Upper lobe of left lung (tissue), 6 donors: ENCODE measurements at regions not wholly inside any gene's neighbourhood (a gene's known extent, or its start where the extent isn't known, plus 50 kb on each side); places are given as distances from the start of the nearest gene placed in this dataset.

Experiments used
- ATAC-seq, 2 donors: fragments of 200-7000 bp; cut with Tn5 transposase; one replicate each; pipeline ENCODE4 v1.9.1; 2022; ENCODE audit warnings: mild to moderate bottlenecking in 2 of 2, moderate library complexity in 2 of 2; ENCODE audit not compliant: low FRiP score in 2 of 2
- DNase-seq, 2 donors: peaks; one replicate each; pipeline ENCODE4 v3.0.0-alpha.2; 2019 to 2020
- H3K27ac ChIP-seq, 4 donors: fragments of 200-600 bp; sonication (generic); one replicate each; pipeline ENCODE4 v1.5.1; 2016 to 2019
- H3K27me3 ChIP-seq, 4 donors: fragments of 200-600 bp; sonication (generic); one replicate each; pipeline ENCODE4 v1.5.1; 2017 to 2019
- H3K36me3 ChIP-seq, 4 donors: fragments of 200-600 bp; sonication (generic); one replicate each; pipeline ENCODE4 v1.5.1; 2016 to 2019
- H3K4me1 ChIP-seq, 4 donors: fragments of 200-600 bp; sonication (generic); one replicate each; pipeline ENCODE4 v1.5.1; 2018 to 2019
- H3K4me3 ChIP-seq, 4 donors: fragments of 200-600 bp; sonication (generic); one replicate each; pipeline ENCODE4 v1.5.1; 2017 to 2019; ENCODE audit warnings: mild to moderate bottlenecking in 2 of 4, moderate library complexity in 1 of 4
- H3K9me3 ChIP-seq, 4 donors: fragments of 200-600 bp; sonication (generic); one replicate each; pipeline ENCODE4 v1.5.1; 2018 to 2019
- CTCF ChIP-seq, 6 experiments: fragments of 450-650 bp in 4 of 6; fragments of 200-600 bp in 2 of 6; sonication (generic) in 2 of 6; IDR thresholded peaks; one replicate each; pipeline ENCODE4 v1.5.1; 2016 to 2019; ENCODE audit warnings: antibody characterized with exemption in 6 of 6
- EP300 ChIP-seq, 4 donors: sonication (generic); formaldehyde crosslinking; IDR thresholded peaks; one replicate each; pipeline ENCODE4 v1.5.1; 2017; ENCODE audit warnings: antibody characterized with exemption in 4 of 4, control low read depth in 2 of 4
- POLR2A ChIP-seq, 4 donors: fragments of 450-650 bp; IDR thresholded peaks; one replicate each; pipeline ENCODE4 v1.5.1; 2016 to 2017; ENCODE audit warnings: antibody characterized with exemption in 4 of 4, mild to moderate bottlenecking in 2 of 4
- POLR2AphosphoS5 ChIP-seq, 2 donors: sonication (generic); formaldehyde crosslinking; IDR thresholded peaks; one replicate each; pipeline ENCODE4 v1.5.1; 2017; ENCODE audit warnings: antibody characterized with exemption in 2 of 2
- WGBS, 2 donors: methylation state at CpG; one replicate each; pipeline ENCODE4 v1.1.5; 2017 to 2018; 5-methylcytosine and 5-hydroxymethylcytosine counted together
- donor health status: DM: no; HTN: no; CAD: no; lungs with moderate emphysema.
- donor health status: DM: no; HTN: yes; CAD: no; lungs with severe emphysema.

- H3K27ac ChIP-seq, result no peak overlapping the region
- DNase-seq, result no peak
- no peaks in the 10 kb centered on the region for H3K36me3 ChIP-seq
- TF ChIP-seq EP300 (IDR thresholded peaks at IDR 0.05) (no peak), POLR2AphosphoS5 (IDR thresholded peaks at IDR 0.05) (no peak), CTCF (IDR thresholded peaks at IDR 0.05) (no peak), POLR2A (IDR thresholded peaks at IDR 0.05) (no peak)
- peaks cover 0 to 12% (median 6%) of the 10 kb centered on the region in 4 donors for H3K9me3 ChIP-seq
- H3K27me3 ChIP-seq, result no peaks in the 10 kb centered on the region
- WGBS, 2 donors, result 81 to 83% methylated on average over 9 of the region's 9 CpGs
- no peaks in the 10 kb centered on the region for H3K4me1 ChIP-seq
- H3K4me3 ChIP-seq, result no peak overlapping the region
- ATAC-seq, result no peak
Observed at GRCh38 chr12:125289970-125290369, 224.7 kb downstream of the AACS start.

- peaks cover 0 to 12% (median 6%) of the 10 kb centered on the region in 4 donors for H3K9me3 ChIP-seq
- no peaks in the 10 kb centered on the region for H3K36me3 ChIP-seq
- H3K27ac ChIP-seq, result no peak overlapping the region
- TF ChIP-seq EP300 (IDR thresholded peaks at IDR 0.05), result no peak
- H3K27me3 ChIP-seq, result no peaks in the 10 kb centered on the region
- no peak for DNase-seq
- ATAC-seq, result no peak
- H3K4me3 ChIP-seq, result no peak overlapping the region
- no peaks in the 10 kb centered on the region for H3K4me1 ChIP-seq
- WGBS, 2 donors, result 83 to 97% methylated on average over 3 of the region's 3 CpGs
Observed at GRCh38 chr12:125292700-125293099, 227.5 kb downstream of the AACS start.

- H3K9me3 ChIP-seq, result peaks cover 0 to 12% (median 6%) of the 10 kb centered on the region in 4 donors
- no peak overlapping the region for H3K27ac ChIP-seq
- 90% methylated on average over 5 of the region's 5 CpGs for WGBS, 2 donors
- ATAC-seq, result no peak
- H3K4me3 ChIP-seq, result no peak overlapping the region
- no peaks in the 10 kb centered on the region for H3K27me3 ChIP-seq
- no peaks in the 10 kb centered on the region for H3K4me1 ChIP-seq
- TF ChIP-seq POLR2AphosphoS5 (IDR thresholded peaks at IDR 0.05), result no peak
- no peak for TF ChIP-seq EP300 (IDR thresholded peaks at IDR 0.05)
- no peak for TF ChIP-seq POLR2A (IDR thresholded peaks at IDR 0.05)
- no peak for TF ChIP-seq CTCF (IDR thresholded peaks at IDR 0.05)
- no peak for DNase-seq
- no peaks in the 10 kb centered on the region for H3K36me3 ChIP-seq
Observed at GRCh38 chr12:125295550-125295949, 230.3 kb downstream of the AACS start.

- ATAC-seq (no peak), DNase-seq (no peak)
- H3K36me3 ChIP-seq, result no peaks in the 10 kb centered on the region
- TF ChIP-seq EP300 (IDR thresholded peaks at IDR 0.05) (no peak), POLR2A (IDR thresholded peaks at IDR 0.05) (no peak), CTCF (IDR thresholded peaks at IDR 0.05) (no peak), POLR2AphosphoS5 (IDR thresholded peaks at IDR 0.05) (no peak)
- H3K27me3 ChIP-seq, result no peaks in the 10 kb centered on the region
- peaks cover 0 to 12% (median 6%) of the 10 kb centered on the region in 4 donors for H3K9me3 ChIP-seq
- no peak overlapping the region for H3K27ac ChIP-seq
- WGBS, 2 donors, result 65 to 100% methylated on average over 1 to 9 of the region's 9 CpGs
- no peak overlapping the region for H3K4me3 ChIP-seq
- no peaks in the 10 kb centered on the region for H3K4me1 ChIP-seq
Observed at GRCh38 chr12:125296701-125297100, 231.5 kb downstream of the AACS start.

- TF ChIP-seq POLR2AphosphoS5 (IDR thresholded peaks at IDR 0.05), result no peak
- no peak for TF ChIP-seq POLR2A (IDR thresholded peaks at IDR 0.05)
- TF ChIP-seq CTCF (IDR thresholded peaks at IDR 0.05), result no peak
- TF ChIP-seq EP300 (IDR thresholded peaks at IDR 0.05), result no peak
- WGBS, 2 donors, result 75 to 81% methylated on average over 9 of the region's 9 CpGs
- H3K4me1 ChIP-seq, result no peaks in the 10 kb centered on the region
- no peak overlapping the region for H3K27ac ChIP-seq
- H3K9me3 ChIP-seq, result peaks cover 0 to 3% (median 0%) of the 10 kb centered on the region in 4 donors
- no peak overlapping the region for H3K4me3 ChIP-seq
- DNase-seq (no peak), ATAC-seq (no peak)
- H3K27me3 ChIP-seq, result no peaks in the 10 kb centered on the region
- no peaks in the 10 kb centered on the region for H3K36me3 ChIP-seq
Observed at GRCh38 chr12:125299840-125300239, 234.6 kb downstream of the AACS start.
